ES-I3 (cell line): ENCODE measurements at regions not wholly inside any gene's neighbourhood (a gene's known extent, or its start where the extent isn't known, plus 50 kb on each side); places are given as distances from the start of the nearest gene placed in this dataset.
"Not testable (repeated sequence)": the region's sequence is repeated elsewhere in the genome, so short reads cannot be mapped to it uniquely, and the experiment has no call there.

Experiments
- H3K36me3 ChIP-seq: 2 replicates; pipeline ENCODE4 v1.6.1; 2013; ENCODE audit warnings: mild to moderate bottlenecking, low read length, control low read depth, moderate library complexity; ENCODE audit not compliant: insufficient read depth
- H3K4me1 ChIP-seq: 2 replicates; pipeline ENCODE4 v1.6.1; 2013; ENCODE audit warnings: mild to moderate bottlenecking, control low read depth, low read length; ENCODE audit not compliant: insufficient read depth
- H3K9ac ChIP-seq: 2 replicates; pipeline ENCODE4 v1.6.1; 2013; ENCODE audit warnings: low read depth, mild to moderate bottlenecking, low read length, moderate library complexity
- H3K9me3 ChIP-seq: 2 replicates; pipeline ENCODE4 v1.6.1; 2013; ENCODE audit warnings: mild to moderate bottlenecking, low read length, moderate library complexity; ENCODE audit not compliant: control insufficient read depth, insufficient read depth

DNA sequence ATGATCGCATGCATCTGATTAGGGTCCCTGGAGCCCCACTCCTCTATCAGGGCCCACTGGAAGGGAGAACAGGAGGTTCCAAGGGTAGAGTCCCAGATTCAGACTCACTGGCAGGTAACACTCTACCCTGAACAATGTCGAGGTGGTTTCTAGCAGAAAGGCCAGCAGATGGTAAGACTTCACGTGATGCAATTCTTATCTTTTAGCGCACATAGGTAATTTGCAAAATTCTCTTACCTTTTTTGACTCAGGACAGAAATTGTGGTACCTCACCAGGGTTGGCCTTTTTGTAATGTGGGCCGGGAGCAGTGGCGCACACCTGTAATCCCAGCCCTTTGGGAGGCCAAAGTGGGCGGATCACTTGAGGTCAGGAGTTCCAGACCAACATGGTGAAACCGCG, 228.1 kb upstream of the JARID2 start:
- Histone ChIP-seq H3K9me3 (no peaks in the 10 kb centered on the region), H3K9ac (peak overlapping the region; percentile 5; the same call in 1 of the 2 replicates), H3K36me3 (no peaks in the 10 kb centered on the region; the same call in 1 of the 2 replicates), H3K4me1 (peaks cover 19% of the 10 kb centered on the region)

DNA sequence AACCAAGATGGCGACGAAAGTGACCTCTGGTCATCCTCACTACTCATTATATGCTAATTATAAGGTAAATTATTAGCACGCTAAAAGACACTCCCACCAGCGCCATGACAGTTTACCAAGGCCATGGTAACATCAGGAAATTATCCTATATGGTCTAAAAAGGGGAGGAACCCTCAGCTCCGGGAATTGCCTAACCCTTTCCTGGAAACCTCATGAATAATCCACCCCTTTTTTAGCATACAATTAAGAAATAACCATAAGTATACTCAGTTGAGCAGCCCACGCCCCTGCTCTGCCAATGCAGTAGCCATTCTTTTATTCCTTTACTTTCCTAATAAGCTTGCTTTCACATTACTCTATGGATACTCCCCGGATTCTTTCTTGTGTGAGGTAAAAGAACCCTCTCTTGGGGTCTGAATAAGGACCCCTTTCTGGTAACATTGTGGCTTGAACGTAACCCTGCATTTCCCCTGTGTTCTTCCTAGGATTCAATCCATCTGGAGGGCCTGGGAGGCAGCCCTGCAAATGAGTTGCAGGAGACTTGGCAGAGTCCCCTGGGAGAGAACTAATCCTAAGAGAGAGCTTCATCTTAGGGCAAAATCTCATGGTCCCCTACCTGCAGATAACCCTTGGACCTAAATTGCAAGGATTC, 225.6 kb upstream of the JARID2 start:
- peaks cover 26% of the 10 kb centered on the region for H3K4me1 ChIP-seq
- peak overlapping the region; percentile 47 for H3K9ac ChIP-seq
- no peaks in the 10 kb centered on the region for H3K36me3 ChIP-seq
- H3K9me3 ChIP-seq = no peaks in the 10 kb centered on the region

DNA sequence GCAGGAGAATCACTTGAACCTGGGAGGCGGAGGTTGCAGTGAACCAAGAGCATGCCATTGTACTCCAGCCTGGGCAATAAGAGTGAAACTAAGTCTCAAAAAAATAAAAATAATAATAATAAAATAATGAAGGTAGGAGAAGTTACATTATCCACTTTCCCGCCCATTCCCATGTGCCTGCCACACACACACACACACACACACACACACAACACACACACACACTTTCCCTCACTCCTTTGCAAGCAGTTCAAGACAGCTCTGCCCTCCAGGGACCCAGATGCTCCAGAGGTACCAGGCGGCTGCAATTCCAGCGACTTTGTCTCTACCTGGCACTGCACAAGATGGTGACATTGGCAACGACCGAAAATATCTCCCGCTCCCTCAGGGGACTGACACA, 224.8 kb upstream of the JARID2 start:
- no peaks in the 10 kb centered on the region for H3K36me3 ChIP-seq
- peaks cover 26% of the 10 kb centered on the region for H3K4me1 ChIP-seq
- no peaks in the 10 kb centered on the region for H3K9me3 ChIP-seq
- H3K9ac ChIP-seq = peak overlapping the region; percentile 98

DNA sequence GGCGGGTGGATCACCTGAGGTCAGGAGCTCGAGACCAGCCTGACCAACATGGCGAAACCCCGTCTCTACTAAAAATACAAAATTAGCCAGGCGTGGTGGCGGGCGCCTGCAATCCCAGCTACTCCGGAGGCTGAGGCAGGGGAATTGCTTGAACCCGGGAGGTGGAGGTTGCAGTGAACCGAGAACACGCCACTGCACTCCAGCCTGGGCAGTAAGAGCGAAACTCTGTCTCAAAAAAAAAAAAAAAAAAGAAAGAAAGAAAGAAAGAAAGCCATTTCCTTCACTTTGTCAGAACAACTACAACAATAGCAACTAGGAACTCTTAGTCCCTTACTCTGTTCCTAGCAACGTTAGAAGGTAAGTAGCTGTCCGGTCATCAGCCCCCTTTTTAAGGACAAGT, 222.9 kb upstream of the JARID2 start:
- not testable (repeated sequence) for H3K36me3 ChIP-seq, H3K9ac ChIP-seq, H3K9me3 ChIP-seq
- H3K4me1 ChIP-seq = peaks cover 13% of the 10 kb centered on the region

DNA sequence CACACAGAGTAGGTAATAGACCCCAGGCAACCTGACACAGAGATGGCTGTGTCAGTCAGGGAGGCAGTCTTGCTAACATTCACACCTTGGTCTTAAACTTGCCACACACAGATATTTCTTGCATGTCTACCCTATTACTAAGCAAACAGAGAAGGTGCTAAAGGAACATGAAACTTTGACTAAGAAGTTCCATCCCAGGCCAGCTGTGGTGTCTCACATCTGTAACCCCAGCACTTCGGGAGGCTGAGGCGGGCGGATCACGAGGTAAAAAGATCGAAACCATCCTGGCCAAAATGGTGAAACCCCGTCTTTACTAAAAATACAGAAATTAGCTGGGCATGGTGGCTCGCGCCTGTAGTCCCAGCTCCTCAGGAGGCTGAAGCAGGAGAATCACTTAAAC, 222.4 kb upstream of the JARID2 start:
- H3K9me3 ChIP-seq = no peaks in the 10 kb centered on the region
- H3K4me1 ChIP-seq = peaks cover 13% of the 10 kb centered on the region
- H3K36me3 ChIP-seq = no peaks in the 10 kb centered on the region
- no peak overlapping the region for H3K9ac ChIP-seq

DNA sequence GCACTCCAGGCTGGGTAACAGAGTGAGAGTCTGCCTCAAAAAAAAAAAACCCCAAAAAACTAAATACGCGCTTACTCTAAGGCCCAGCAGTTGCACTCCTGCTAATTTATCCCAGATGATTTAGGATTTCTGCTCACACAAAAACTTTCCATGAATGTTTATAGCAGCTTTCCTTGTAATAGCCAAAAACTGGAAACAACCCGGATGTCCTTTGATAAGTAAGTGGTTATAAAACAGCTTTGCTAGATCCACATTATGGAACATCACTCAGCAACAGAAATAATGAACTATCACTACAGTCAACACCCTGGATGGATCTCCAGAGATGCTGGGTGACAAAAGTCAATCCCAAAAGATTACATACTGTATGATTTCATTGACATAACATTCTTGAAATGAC, 220.4 kb upstream of the JARID2 start:
- no peak overlapping the region for H3K9ac ChIP-seq

DNA sequence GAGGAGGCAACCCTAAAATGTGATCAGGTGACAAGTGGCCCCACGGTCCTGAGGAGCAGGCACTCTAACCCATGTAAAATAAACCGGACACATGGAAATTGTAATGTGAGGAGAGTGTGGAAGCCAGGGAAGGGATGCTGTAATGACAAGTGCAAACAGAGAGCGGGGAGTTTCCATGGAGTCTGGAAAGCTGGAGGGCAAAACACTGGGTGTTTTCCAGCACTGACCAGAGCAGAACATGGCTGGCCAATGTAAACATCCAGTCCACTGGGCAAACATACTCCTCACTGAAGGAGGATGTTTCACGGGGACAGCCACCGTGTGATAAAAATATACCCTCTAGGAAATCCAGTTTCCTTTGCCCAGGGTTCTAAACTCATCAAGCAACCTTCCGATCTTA, 219.0 kb upstream of the JARID2 start:
- Histone ChIP-seq H3K9ac (no peak overlapping the region), H3K9me3 (peaks cover 3% of the 10 kb centered on the region; the same call in 1 of the 2 replicates), H3K4me1 (peaks cover 10% of the 10 kb centered on the region; the same call in 1 of the 2 replicates), H3K36me3 (no peaks in the 10 kb centered on the region)

More for the DNA sequence above, 220.4 kb upstream of the JARID2 start:
- Histone ChIP-seq H3K36me3 (no peaks in the 10 kb centered on the region), H3K9me3 (no peaks in the 10 kb centered on the region), H3K4me1 (peaks cover 10% of the 10 kb centered on the region; the same call in 1 of the 2 replicates)

DNA sequence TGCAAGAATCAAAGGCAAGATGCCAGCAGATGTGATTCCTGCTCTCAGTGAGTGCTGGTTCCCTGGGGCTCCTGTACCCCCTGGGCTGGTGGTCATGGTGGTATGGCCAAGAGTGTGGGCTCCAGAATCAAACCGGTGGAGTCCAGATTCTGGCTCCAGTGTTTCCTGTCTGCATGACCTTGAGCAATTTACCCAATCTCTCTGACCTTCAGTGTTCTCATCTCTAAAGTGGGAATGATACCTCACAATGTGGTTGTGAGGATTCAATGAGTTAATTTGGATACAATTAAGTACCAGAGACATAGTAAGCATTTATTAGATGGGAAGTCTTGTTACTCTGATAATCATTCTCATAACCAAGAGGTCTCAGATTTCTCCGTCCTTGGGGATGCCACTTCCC, 218.4 kb upstream of the JARID2 start:
- peaks cover 3% of the 10 kb centered on the region; the same call in 1 of the 2 replicates for H3K9me3 ChIP-seq
- no peaks in the 10 kb centered on the region for H3K36me3 ChIP-seq
- H3K9ac ChIP-seq = no peak overlapping the region
- peaks cover 12% of the 10 kb centered on the region; the same call in 1 of the 2 replicates for H3K4me1 ChIP-seq

DNA sequence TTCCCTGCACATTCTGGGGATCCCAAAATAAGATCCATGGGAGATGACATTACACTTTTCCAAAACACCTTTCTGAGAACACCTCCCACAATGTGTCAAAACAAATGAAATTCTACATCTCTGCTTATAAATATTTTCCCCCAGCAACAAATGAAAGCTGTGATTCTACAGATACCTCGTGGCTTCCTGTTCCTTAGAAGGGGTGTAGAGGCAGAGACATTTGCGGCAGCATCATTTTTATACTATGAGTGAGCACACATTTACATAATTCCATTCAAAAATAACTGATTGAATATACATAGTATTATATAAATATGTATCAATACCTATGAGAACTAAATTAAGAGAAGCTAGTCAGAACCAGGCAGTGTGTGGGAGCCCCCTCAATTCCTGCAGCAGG, 213.9 kb upstream of the JARID2 start:
- Histone ChIP-seq H3K36me3 (no peaks in the 10 kb centered on the region), H3K9ac (no peak overlapping the region), H3K9me3 (peaks cover 3% of the 10 kb centered on the region; the same call in 1 of the 2 replicates), H3K4me1 (0 out of 2 replicates have a peak, but pooled peaks cover 16% of the 10 kb centered on the region)

DNA sequence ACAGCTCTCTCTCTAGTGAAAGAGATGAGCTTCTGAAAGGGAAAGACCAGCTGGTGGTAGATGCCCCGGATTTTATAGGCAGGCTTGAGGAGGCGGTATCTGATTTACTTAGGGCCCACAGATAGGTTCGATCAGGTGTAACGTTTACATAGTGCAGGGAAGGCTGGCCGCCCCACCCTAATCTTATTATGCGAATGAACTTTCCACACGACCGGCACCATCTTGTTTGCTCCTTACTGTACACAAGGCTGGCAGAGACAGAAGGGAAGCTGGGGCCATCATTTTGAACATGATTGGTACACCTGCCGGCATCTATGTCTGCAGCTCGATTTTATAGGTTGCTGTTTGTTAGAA, 212.0 kb upstream of the JARID2 start:
- H3K36me3 ChIP-seq = no peaks in the 10 kb centered on the region
- peaks cover 27% of the 10 kb centered on the region for H3K4me1 ChIP-seq
- H3K9me3 ChIP-seq = peaks cover 3% of the 10 kb centered on the region; the same call in 1 of the 2 replicates
- no peak overlapping the region for H3K9ac ChIP-seq

DNA sequence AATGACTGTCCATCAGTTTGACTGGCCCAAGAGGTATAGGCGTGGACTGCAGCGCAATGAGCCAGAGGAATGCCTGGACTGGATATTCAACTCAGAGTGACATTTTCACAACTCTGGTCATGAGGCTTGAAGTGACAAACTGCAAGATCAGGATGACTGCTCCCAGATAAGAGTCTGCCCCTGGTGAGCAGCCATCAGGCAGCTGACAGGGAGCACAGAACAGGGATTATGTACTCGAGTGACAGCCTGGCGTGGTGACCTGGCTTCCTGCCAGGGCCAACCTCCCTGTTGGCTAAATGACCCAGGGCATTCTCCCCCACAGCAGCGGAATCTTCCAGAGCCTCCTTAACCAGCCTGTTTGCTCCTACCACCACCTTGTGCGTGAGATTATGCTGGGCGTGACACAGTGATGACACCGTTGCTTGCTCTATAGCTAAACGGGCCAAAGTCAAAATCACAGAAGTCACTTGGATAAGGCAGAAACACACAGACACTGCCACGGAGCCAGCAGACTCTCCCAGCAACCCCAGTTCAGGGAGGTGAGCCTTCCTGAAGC, 209.1 kb upstream of the JARID2 start:
- Histone ChIP-seq H3K4me1 (peaks cover 31% of the 10 kb centered on the region), H3K9me3 (no peaks in the 10 kb centered on the region), H3K9ac (no peak overlapping the region; the same call in 1 of the 2 replicates), H3K36me3 (no peaks in the 10 kb centered on the region)

DNA sequence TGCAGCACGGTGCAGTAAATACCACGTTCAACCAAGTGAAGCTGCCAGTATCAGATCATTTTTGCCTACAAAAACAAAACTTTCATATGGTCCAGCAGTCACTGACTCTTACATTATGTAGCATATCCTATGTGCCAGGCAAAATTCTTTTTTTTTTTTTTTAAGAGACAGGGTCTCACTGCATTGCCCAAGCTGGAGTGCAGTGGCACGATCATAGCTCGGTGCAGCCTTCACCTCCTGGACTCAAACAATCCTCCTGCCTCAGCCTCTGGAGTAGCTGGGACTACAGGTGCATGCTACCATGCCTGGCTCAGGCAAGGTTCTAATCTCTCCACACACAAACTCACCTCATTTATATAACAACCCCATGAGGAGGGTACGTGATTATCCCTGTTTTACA, 208.6 kb upstream of the JARID2 start:
- no peaks in the 10 kb centered on the region for H3K9me3 ChIP-seq
- no peaks in the 10 kb centered on the region for H3K36me3 ChIP-seq
- H3K9ac ChIP-seq = no peak overlapping the region
- peaks cover 28% of the 10 kb centered on the region for H3K4me1 ChIP-seq

DNA sequence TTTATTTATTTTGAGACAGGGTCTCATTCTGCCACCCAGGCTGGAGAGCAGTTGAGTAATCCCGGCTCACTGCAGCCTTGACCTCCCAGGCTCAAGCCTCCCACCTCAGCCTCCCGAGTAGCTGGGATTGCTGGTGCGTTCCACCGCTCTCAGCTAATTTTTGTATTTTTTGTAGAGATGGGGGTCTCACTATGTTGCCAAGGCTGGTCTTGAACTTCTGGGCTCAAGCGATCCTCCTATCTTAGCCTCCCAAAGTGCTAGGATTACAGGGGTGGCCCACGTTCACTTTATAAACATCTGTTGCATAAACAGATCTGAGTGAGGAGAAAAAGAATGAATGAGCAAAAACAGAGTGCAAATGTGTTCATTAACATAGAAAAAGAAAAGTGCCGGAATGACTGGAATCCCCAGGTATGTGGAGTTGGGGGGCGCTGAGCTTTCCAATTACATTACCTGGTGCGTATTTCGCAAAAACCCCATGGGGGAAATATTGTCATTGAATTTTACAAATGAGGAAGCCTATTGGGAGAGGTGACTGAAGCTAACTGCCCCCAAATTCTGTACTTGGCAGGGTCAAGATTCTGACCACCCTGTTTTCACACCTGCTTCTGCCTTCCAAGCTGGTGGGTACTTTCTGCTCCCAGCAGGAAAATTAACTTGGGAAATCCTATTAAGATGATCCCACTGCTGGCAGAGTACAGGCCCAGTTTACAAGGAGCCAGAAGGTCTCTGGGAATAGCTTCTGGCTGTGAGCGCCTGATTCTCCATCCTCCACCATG, 207.7 kb upstream of the JARID2 start:
- peaks cover 18% of the 10 kb centered on the region for H3K4me1 ChIP-seq
- H3K9ac ChIP-seq = no peak overlapping the region
- H3K9me3 ChIP-seq = no peaks in the 10 kb centered on the region
- H3K36me3 ChIP-seq = no peaks in the 10 kb centered on the region

DNA sequence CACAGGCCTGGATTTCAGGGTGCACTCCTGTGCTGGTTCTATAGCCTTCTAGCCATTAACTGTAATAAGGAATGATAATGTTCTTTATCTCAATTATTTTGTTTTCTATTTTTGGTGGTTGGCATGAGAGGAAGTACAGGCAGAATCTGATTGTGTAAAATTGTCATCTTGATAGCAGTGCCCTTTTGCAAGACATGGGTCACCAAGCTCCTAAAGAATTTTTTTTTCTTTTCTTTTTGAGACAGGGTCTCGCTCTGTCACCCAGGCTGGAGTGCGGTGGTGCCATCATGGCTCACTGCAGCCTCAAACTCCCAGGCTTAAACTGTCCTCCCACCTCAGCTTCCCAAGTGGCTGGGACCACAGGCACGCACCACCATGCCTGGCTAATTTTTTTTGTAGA, 206.7 kb upstream of the JARID2 start:
- H3K9ac ChIP-seq = no peak overlapping the region
- H3K36me3 ChIP-seq = no peaks in the 10 kb centered on the region
- H3K4me1 ChIP-seq = peaks cover 21% of the 10 kb centered on the region
- no peaks in the 10 kb centered on the region for H3K9me3 ChIP-seq

DNA sequence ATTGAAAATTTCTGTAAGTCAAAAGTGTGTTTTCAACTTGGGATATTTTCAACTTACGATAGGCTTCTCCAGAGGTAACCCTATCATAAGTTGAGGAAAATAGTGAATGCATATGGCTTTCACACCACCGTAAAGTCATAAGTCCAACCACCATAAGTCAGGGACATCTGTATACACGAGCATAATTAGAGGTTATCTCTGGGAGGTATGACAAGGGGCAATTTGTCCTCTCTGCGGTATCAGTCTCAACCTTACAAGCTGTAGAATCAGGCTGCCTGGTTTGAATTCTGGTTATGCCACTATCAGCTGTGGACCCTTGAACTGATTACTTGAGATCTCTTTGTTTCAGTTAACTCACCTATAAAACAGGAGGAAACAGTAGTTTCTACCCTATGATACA, 202.9 kb upstream of the JARID2 start:
- peaks cover 17% of the 10 kb centered on the region for H3K4me1 ChIP-seq
- H3K36me3 ChIP-seq = no peaks in the 10 kb centered on the region
- H3K9me3 ChIP-seq = no peaks in the 10 kb centered on the region
- no peak overlapping the region for H3K9ac ChIP-seq
